ENCODE measurements at regions not wholly inside any gene's neighbourhood (a gene's known extent, or its start where the extent isn't known, plus 50 kb on each side); places are given as distances from the start of the nearest gene placed in this dataset.

- Histone ChIP-seq H3K9me3 (no peaks in the 10 kb centered on the region), H3K36me3 (no peaks in the 10 kb centered on the region), H3K27me3 (no peaks in the 10 kb centered on the region), H3K4me3 (ENCODE audit: low read depth in 1 of 2, low read length in 1 of 2) (no peak overlapping the region), H3K4me1 (ENCODE audit: control insufficient read depth in 1 of 2, insufficient read depth in 1 of 2, low read depth in 1 of 2, low read length in 1 of 2) (no peaks in the 10 kb centered on the region), H3K27ac (no peak overlapping the region)
- TF ChIP-seq, protein P1, sequence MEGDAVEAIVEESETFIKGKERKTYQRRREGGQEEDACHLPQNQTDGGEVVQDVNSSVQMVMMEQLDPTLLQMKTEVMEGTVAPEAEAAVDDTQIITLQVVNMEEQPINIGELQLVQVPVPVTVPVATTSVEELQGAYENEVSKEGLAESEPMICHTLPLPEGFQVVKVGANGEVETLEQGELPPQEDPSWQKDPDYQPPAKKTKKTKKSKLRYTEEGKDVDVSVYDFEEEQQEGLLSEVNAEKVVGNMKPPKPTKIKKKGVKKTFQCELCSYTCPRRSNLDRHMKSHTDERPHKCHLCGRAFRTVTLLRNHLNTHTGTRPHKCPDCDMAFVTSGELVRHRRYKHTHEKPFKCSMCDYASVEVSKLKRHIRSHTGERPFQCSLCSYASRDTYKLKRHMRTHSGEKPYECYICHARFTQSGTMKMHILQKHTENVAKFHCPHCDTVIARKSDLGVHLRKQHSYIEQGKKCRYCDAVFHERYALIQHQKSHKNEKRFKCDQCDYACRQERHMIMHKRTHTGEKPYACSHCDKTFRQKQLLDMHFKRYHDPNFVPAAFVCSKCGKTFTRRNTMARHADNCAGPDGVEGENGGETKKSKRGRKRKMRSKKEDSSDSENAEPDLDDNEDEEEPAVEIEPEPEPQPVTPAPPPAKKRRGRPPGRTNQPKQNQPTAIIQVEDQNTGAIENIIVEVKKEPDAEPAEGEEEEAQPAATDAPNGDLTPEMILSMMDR (IDR thresholded peaks at IDR 0.05): no peak
Observed at GRCh38 chr5:36450229-36451014, 148.7 kb upstream of the RANBP3L start.

- no peak overlapping the region for H3K4me3 ChIP-seq (ENCODE audit: low read depth in 1 of 2, low read length in 1 of 2)
- H3K27ac ChIP-seq: no peak overlapping the region
- H3K4me1 ChIP-seq (ENCODE audit: control insufficient read depth in 1 of 2, insufficient read depth in 1 of 2, low read depth in 1 of 2, low read length in 1 of 2): no peaks in the 10 kb centered on the region
- H3K36me3 ChIP-seq: no peaks in the 10 kb centered on the region
- no peaks in the 10 kb centered on the region for H3K27me3 ChIP-seq
- TF ChIP-seq, protein P1 (IDR thresholded peaks at IDR 0.05): no peak
- H3K9me3 ChIP-seq: no peaks in the 10 kb centered on the region
Observed at GRCh38 chr5:36452424-36453006, 150.8 kb upstream of the RANBP3L start.

GRCh38 chr5:36457511-36458270 is 148.7 kb upstream of the SLC1A3 start:
- no peaks in the 10 kb centered on the region for H3K36me3 ChIP-seq
- H3K27me3 ChIP-seq: no peaks in the 10 kb centered on the region
- no peaks in the 10 kb centered on the region for H3K9me3 ChIP-seq
- TF ChIP-seq, protein P1 (IDR thresholded peaks at IDR 0.05): no peak
- H3K4me1 ChIP-seq (ENCODE audit: control insufficient read depth in 1 of 2, insufficient read depth in 1 of 2, low read depth in 1 of 2, low read length in 1 of 2): no peaks in the 10 kb centered on the region
- no peak overlapping the region for H3K27ac ChIP-seq
- no peak overlapping the region for H3K4me3 ChIP-seq (ENCODE audit: low read depth in 1 of 2, low read length in 1 of 2)

- H3K4me1 ChIP-seq (ENCODE audit: control insufficient read depth in 1 of 2, insufficient read depth in 1 of 2, low read depth in 1 of 2, low read length in 1 of 2): no peaks in the 10 kb centered on the region
- no peaks in the 10 kb centered on the region for H3K9me3 ChIP-seq
- no peaks in the 10 kb centered on the region for H3K36me3 ChIP-seq
- no peaks in the 10 kb centered on the region for H3K27me3 ChIP-seq
- H3K4me3 ChIP-seq (ENCODE audit: low read depth in 1 of 2, low read length in 1 of 2): no peak overlapping the region
- TF ChIP-seq, protein P1 (IDR thresholded peaks at IDR 0.05): no peak
- H3K27ac ChIP-seq: no peak overlapping the region
Observed at GRCh38 chr5:36458746-36459145, 147.7 kb upstream of the SLC1A3 start.

DNA sequence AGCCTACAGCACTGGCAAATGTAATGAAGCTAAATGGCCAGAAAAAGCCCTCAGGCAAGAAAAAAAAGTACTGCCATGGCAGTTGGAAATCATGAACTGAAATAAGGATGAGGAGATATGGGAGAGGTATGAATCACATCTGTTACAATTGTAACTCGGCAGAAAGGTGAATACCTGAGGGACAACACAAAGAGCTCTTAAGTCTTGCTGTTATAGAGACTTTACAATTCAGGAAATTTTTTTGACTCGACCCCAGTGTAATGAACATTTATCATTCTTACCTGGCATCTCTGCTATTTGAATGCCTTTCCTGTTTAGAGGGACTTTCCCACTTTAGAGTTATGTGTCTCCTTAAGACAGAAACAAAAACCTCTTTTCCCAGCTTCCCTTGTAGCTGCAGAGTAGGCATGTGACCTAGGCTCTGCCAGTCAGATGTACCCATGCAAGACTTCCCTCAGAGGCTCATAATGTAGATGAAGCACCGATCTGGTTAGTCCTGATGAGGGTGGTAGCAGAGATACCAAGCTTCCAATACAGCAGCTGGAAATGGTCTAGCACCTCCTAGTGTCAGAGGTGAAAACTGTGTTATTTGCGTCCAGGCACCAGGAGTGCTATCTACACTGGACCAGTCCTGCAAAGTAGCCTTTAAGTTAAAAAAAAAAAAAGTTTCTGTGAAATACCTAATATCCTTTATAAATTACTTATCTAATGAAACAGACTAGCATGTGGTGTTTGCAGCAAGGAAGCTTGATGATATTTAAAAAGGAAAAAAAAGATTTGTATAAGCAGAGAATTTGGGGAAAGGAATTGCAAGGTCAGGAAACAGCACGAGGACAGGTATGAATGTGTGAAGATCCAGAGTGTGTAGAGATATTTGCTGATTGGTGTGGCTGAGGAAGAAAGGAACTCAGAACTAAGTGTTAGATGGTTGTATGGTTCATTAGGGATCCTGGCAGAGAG is 146.9 kb upstream of the SLC1A3 start:
- Histone ChIP-seq H3K36me3 (no peaks in the 10 kb centered on the region), H3K27me3 (no peaks in the 10 kb centered on the region), H3K9me3 (no peaks in the 10 kb centered on the region), H3K4me3 (ENCODE audit: low read depth in 1 of 2, low read length in 1 of 2) (no peak overlapping the region), H3K27ac (no peak overlapping the region), H3K4me1 (ENCODE audit: control insufficient read depth in 1 of 2, insufficient read depth in 1 of 2, low read depth in 1 of 2, low read length in 1 of 2) (no peaks in the 10 kb centered on the region)
- TF ChIP-seq, protein P1 (IDR thresholded peaks at IDR 0.05): no peak
